Gastrocnemius medialis (tissue), 4 donors: ENCODE measurements at regions not wholly inside any gene's neighbourhood (a gene's known extent, or its start where the extent isn't known, plus 50 kb on each side); places are given as distances from the start of the nearest gene placed in this dataset.

Source experiments
- CTCF ChIP-seq, 5 experiments: fragments of 450-650 bp in 3 of 5; fragments of 200-600 bp in 2 of 5; sonication (generic) in 2 of 5; IDR thresholded peaks in 4 of 5; conservative IDR thresholded peaks in 1 of 5; 1 replicate in 4 of 5; 2 replicates in 1 of 5; pipeline ENCODE4 v1.5.1; 2016 to 2019; ENCODE audit warnings: antibody characterized with exemption in 5 of 5, mild to moderate bottlenecking in 3 of 5, moderate library complexity in 3 of 5
- POLR2A ChIP-seq, 2 donors: fragments of 450-650 bp; IDR thresholded peaks; one replicate each; pipeline ENCODE4 v1.6.1; 2017; ENCODE audit warnings: antibody characterized with exemption in 2 of 2, mild to moderate bottlenecking in 2 of 2, moderate library complexity in 2 of 2

GRCh38 chr10:10047426-10047825 lies 970.2 kb upstream of the CELF2 start:
- TF ChIP-seq CTCF (IDR thresholded peaks at IDR 0.05 in 4 of 5, conservative IDR thresholded peaks at IDR 0.05 in 1 of 5) (no peak), POLR2A (IDR thresholded peaks at IDR 0.05) (no peak)
